DMS114 treated with DMSO at 0.1 percent for 48 hours (cell line): ENCODE measurements at regions not wholly inside any gene's neighbourhood (a gene's known extent, or its start where the extent isn't known, plus 50 kb on each side); places are given as distances from the start of the nearest gene placed in this dataset.
A peak's percentile ranks its signal among the peaks of the same experiment; 100 is the strongest.

Source experiments
- DNase-seq: peaks from one replicate; lab custom pipeline; 2025; ENCODE audit not compliant: unreplicated experiment; lab: John Stamatoyannopoulos, UW

DNA sequence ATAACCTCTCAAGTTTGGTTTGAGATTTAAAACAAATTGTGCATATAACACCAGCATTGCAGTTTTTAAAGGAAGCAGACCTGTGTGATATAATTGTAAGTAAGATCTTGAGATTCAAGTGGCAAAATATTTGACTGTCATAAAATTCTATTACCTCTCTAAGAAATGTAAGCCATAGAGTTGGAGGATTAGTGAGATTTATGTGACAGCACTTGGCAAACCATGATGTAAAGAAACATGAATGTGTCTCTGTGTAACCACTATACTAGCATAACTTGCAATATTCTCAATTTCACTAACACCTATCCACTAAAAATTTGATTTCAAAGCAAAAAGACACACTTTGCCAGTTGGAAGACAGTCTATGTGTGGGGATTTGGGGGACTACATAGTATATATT is 190.2 kb upstream of the SSTR4 start:
- DNase-seq: no peak

DNA sequence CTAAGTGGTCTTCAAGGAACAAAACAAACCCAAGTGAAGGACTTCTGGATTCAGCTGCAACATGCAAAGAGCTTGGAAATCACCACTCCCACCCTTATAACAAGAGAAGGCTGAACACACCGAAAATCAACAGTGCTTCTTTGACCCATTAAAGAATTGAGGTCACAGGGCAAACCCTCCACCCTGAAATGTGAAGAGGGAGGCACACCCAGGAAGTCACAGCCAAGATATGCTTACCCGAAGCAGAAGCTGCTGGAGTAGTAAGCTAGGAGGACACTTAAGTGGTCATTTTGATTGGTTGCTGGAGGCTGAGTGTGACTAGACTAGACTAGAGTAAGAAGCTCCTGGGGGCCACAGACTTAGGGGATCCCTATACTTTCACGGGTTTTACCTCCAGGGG is 188.2 kb upstream of the SSTR4 start:
- no peak for DNase-seq

- DNase-seq: no peak
These were observed 186.7 kb upstream of the SSTR4 start for GRCh38 chr20:22848364-22848763.

- DNase-seq: peak; percentile 1
These were observed 183.3 kb upstream of the SSTR4 start for GRCh38 chr20:22851679-22852346.

- no peak for DNase-seq
These were observed 173.7 kb upstream of the SSTR4 start for GRCh38 chr20:22861231-22861980.

DNA sequence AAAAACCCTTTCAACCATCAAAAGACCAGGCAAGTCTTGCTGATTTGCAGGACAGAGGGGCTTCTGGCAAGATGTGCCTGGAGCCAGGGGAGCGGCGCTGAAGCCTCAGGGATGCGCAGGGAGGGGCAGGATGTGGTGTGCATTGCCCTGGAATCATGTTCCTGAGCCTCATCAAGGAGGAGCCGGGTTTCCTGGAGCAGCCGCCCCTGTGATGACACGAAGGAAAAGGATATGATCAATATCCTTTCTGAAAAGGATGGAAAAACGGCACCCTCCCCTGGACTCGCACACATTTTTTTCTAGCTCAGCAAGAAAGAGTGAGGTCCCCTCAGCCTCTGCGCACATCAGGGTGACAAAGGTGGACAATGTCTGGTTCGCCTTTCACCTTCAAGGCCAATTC is 173.1 kb upstream of the SSTR4 start:
- DNase-seq: no peak

- DNase-seq: no peak
These were observed 172.4 kb upstream of the SSTR4 start for GRCh38 chr20:22862671-22863230.

- DNase-seq: no peak
These were observed 171.3 kb upstream of the SSTR4 start for GRCh38 chr20:22863826-22864225.

DNA sequence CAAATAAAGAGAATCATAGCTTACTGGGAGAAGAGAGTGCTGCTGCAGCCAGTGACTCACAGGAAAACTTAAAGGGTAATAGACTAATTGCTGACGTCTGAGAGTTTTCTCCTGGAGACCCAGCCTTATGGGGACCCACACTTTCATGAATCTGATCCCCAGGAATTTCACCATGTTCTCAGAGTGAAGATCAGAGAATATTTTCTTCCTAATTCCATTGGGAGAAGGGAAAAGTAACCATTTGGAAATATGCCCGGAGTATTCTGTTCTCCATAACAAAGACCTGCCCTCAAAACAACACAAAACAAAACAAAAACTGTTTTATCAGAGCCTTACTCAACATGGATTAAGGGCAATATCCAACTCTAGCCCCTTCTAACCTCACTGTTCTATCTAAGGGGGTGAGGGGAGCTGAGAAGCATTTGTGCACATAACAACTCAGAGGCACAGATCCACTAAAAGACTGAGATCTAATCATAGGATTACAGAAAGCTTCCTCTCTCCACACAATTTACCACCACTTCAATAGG is 168.2 kb upstream of the SSTR4 start:
- no peak for DNase-seq

DNA sequence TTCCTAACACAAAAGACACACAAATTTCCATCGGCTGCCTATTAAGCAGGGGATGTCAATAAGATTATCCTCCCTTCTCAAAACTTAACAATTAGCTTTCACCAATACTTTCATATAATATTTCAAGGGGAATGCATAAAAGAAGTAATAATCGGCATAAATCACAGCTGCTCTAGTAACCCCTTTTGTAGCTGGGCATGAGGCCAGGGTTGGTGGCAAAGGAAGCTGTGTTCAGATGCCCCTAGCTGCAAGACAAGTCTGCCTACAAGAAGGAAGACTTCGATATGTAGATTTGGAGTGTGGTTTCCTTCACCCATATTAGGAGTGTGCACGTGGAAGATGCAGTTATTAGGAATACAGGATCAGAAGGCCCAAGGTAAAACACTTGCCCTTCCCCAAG is 156.9 kb upstream of the SSTR4 start:
- no peak for DNase-seq

GRCh38 chr20:22880277-22880676 is 154.8 kb upstream of the SSTR4 start:
- no peak for DNase-seq

DNA sequence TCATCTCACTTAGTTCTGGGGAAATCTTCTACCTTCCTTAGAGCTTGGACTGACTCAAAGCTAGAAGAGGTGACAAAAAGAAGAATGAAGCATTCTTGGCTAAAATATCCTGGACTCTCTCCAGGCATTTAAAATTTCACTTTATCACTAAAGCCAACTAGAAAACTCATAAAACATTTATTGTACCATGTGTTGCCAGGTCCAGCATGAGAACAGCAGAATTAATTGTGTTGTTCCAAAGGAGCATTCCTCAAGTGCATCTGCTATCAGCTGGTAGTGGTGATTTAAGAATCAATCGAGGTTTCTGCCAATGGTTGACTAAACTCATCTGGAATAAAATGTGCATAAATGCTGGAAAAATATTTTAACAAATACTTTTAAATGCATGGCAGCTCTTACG is 147.3 kb upstream of the SSTR4 start:
- no peak for DNase-seq

DNA sequence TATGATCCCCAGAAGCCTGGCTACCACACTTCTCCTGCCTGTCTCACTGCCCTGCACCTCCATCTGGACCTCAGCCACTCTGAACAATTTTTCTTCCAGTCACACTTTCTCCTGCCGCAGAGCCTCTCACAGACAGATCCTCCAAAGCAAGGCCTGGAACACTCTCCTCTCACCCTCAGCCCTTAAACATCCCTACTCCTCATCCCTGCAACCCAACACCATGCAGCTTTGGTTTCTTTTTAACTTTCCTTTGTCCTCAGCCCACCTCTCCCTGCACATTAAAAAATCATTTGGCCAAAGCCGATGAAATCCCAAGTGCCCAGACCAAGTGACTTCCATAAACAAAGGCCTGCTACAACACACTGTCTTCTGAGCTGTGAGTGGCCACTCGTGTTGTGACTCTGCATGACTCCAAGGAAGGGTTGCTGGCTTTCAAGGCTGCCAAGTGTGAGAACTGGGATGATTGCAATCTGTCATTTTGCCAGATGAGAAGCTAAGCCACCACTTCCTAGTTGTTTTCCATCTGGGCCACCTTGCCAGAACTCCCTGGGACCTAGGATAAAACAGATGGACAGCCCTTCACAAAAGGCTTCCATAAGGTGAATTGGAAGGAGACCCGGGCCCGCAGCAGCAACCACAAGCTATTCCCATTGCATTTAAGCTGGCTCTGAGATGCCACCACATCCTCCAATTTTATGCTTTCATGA is 144.4 kb upstream of the SSTR4 start:
- no peak for DNase-seq

GRCh38 chr20:22901164-22901563 is 133.9 kb upstream of the SSTR4 start:
- DNase-seq: no peak

DNA sequence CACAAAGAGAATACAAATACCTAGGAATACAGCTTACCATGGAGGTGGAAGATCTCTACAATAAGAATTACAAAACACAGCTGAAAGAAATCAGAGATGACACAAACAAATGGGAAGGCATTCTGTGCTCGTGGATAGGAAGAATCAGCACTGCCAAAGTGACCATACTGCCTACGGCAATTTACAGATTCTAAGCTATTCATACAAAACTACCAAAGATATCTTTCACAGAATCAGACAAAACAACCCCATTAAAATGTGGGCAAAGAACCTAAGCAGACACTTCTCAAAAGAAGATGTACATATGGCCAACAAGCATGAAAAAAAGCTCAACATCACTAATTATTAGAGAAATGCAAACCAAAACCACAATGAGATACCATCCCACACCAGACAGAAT is 133.2 kb upstream of the SSTR4 start:
- no peak for DNase-seq

DNA sequence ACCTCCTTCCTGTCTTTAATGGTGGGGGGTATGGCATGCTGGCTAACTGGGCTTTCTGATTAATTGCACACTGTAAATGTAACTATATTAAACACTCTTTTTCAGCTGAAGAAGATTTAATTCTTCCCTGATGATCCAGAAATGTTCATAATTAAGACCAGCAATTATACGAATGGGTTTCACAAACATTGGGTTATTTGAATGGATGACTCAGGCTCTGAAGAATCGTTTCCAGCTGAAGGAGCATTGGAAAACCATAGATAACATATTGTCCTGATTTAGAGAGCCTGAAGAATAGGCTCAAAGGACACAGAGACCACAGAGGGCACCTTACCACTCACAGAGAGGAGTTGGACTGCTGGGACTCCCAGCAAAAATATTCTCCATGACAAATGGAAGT is 130.7 kb upstream of the SSTR4 start:
- DNase-seq: no peak

DNA sequence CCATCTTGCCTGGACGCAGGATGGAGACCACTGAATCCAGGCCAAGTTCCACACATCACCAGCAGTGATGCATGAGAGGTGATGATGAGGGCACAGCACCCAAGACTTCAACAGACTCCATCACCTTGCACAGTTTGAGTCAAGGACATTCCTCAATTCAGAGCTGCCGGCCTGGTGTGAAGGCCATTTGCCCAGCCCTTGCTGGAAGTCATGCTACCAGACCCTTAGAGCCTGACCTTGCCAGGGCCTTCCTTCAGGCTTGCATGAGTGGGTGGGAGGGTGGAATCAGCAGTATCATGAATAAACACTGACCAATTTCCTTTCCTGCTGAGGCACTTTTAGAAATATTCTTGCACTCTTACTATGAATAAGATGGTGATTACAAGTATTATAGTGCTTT is 130.2 kb upstream of the SSTR4 start:
- no peak for DNase-seq

DNA sequence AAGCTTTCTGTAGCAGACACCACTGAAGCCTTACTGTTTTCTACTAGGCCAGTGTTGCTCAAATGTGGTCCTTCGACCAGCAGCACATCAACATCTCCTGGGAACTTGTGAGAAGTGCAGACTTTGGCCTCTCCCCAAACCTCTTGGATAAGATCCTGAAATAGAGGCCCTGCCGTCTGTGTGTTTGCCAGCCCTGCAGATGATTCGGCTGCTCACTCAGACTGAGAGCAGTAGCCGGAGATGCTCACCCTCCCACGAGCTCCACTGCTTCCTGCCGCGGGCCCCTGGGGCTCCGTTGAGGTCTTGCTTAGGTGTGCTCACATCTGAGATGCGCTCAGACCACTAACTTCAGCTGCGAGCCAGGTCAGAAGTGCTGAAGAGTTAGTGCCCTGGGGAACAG is 129.5 kb upstream of the SSTR4 start:
- no peak for DNase-seq

- no peak for DNase-seq
These were observed 126.7 kb upstream of the SSTR4 start for GRCh38 chr20:22908437-22908836.

DNA sequence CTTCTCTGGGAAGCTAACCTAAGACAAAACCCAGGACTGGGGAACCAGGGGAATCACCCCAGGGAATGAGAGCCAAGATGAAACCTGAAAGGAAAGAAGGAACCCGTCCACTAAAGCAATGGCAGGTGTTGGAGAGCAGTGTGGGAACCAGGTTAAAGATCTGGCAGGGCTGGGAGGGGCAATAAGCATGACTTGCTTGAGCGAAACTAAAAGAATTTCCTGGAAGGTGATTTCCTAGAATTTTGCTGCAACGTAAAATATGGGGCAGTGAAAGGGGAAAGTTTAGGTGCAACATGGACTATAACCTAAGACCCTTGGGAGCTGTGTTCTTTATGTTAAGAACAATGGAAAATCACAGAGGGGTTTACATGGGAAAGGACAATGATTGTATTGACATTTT is 126.2 kb upstream of the SSTR4 start:
- no peak for DNase-seq

- no peak for DNase-seq
These were observed 125.7 kb upstream of the SSTR4 start for GRCh38 chr20:22909436-22909835.
